K562 (cell line): ENCODE measurements at regions not wholly inside any gene's neighbourhood (a gene's known extent, or its start where the extent isn't known, plus 50 kb on each side); places are given as distances from the start of the nearest gene placed in this dataset.

Experiments
- CTCF ChIP-seq, 3 experiments: IDR thresholded peaks in 2 of 3; conservative IDR thresholded peaks in 1 of 3; 2 replicates each; pipeline ENCODE4 v1.5.1; 2011 to 2012; ENCODE audit warnings: low read length in 3 of 3, mild to moderate bottlenecking in 3 of 3, control low read depth in 2 of 3, improper control_type of control experiment in 1 of 3, inconsistent platforms in 1 of 3, low read depth in 1 of 3, mixed read lengths in 1 of 3, moderate library complexity in 1 of 3; ENCODE audit not compliant: insufficient read depth in 2 of 3
- FOXP4 ChIP-seq: sonication (generic); formaldehyde crosslinking; IDR thresholded peaks from 2 replicates; pipeline ENCODE4 v1.8.0; 2022; ENCODE audit warnings: mild to moderate bottlenecking, missing genetic modification reagents, borderline replicate concordance
- POLR2A ChIP-seq: fragments of 450-650 bp; conservative IDR thresholded peaks from 2 replicates; pipeline ENCODE4 v1.6.1; 2016
- PTRF ChIP-seq: fragments of 450-650 bp; IDR thresholded peaks from 2 replicates; pipeline ENCODE4 v1.6.1; 2016; ENCODE audit warnings: mild to moderate bottlenecking, missing genetic modification characterization, missing compliant biosample characterization
- THAP7 ChIP-seq: fragments of 250-450 bp; sonication (Bioruptor Pico); IDR thresholded peaks from 2 replicates; pipeline ENCODE4 v1.5.0; 2021
- ZNF780A ChIP-seq: fragments of 250-450 bp; sonication (Bioruptor Pico); IDR thresholded peaks from 2 replicates; pipeline ENCODE4 v1.5.0; 2021; ENCODE audit warnings: mild to moderate bottlenecking

- no peak for TF ChIP-seq THAP7 (CRISPR knock-in tag)
- no peak for TF ChIP-seq ZNF780A (CRISPR knock-in tag)
- TF ChIP-seq FOXP4, result no peak
- TF ChIP-seq POLR2A, result no peak
- no peak for TF ChIP-seq PTRF (tag)
- no peak for TF ChIP-seq CTCF (IDR thresholded peaks at IDR 0.05 in 2 of 3, conservative IDR thresholded peaks at IDR 0.05 in 1 of 3; ENCODE audit: insufficient read depth in 2 of 3, low read depth in 1 of 3, low read length in 3 of 3)
Measured at GRCh38 chr12:91667694-91668093, 478.0 kb downstream of the BTG1 start.
